NCI-H146 (cell line): ENCODE measurements at regions not wholly inside any gene's neighbourhood (a gene's known extent, or its start where the extent isn't known, plus 50 kb on each side); places are given as distances from the start of the nearest gene placed in this dataset.

ENCODE experiments used
- DNase-seq: peaks from one replicate; lab custom pipeline; 2025; lab: John Stamatoyannopoulos, UW

- DNase-seq, result no peak
Measured at GRCh38 chr6:71123051-71123450, 165.6 kb upstream of the OGFRL1 start.

- DNase-seq, result no peak
Measured at GRCh38 chr6:71124340-71124739, 164.3 kb upstream of the OGFRL1 start.

DNA sequence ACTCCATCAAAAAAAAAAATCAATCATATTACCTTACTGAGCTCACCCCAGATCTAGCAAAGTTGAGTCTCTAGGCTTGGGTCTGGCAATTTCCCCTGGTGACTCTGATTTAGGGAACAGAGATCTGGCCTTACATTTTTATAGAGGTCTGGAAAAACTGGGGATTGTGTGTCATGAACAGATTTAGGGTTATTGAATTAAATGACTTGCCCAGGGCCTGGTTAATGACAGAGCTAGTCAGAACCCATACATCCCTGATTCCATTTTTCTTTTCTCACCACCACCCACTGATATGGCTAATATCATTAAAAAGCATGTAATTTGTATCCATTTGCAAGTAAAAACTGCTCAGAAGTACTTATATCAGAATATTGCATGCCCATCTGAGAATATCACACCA is 163.4 kb upstream of the OGFRL1 start:
- no peak for DNase-seq

- DNase-seq, result no peak
Measured at GRCh38 chr6:71126506-71126905, 162.1 kb upstream of the OGFRL1 start.

DNA sequence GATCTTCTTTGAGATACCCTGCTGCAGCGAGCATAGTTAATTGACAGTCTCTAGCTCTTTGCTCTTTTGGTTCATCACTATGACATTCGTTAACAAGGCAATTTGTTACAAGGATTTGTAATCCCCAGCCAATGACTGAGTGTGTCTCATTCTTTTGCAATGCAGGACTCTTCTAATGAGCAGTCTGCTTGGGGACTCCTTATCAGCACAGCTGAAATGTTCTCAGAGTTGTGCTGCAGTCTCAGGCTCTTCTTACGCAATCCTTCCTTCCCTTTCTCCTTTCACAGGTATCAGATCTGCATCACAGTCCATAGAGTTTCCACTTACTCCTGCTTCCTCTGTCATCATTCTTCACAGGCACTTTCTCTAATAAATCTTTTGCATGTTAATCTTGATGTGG is 161.2 kb upstream of the OGFRL1 start:
- no peak for DNase-seq

DNA sequence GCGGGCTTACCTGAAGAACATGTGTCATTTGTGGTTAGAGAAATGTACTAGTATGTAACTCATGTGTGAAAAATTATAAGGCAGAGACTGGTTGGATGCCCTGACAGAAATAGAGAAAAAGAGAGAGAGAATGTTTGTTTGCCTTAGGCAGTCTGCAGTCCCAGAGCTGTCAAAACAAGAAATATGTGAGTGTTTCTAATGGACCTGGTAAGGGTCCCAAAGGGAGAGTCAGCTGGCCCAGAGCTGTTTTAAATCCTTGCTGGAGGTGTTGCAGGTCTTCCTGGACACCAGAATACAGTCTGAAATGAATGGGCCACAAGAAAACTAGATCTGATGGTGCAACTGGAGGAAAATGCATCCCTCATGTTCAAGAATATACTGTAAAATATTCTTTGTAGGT is 158.3 kb upstream of the OGFRL1 start:
- no peak for DNase-seq

- DNase-seq, result no peak
Measured at GRCh38 chr6:71134929-71135642, 153.5 kb upstream of the OGFRL1 start.

DNA sequence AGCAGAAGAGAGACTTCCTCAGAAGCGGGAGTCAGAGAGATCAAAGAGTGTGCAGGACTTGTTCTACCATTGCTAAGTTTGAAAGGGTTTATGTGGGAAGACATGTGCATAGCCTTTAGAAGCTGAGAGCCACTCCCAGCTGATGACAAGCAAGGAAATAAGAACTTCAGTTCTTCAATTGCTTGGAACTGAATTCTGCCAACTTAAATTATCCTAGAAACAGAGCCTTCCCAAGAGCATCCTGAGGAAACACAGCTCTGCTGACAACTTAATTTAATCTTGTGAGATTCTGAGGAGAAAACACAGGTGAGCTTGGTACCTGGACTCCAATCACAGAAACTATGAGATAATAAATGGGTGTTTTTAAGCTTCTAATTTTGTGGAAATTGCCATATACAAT is 150.6 kb upstream of the OGFRL1 start:
- DNase-seq, result no peak

- no peak for DNase-seq
Measured at GRCh38 chr6:71138376-71138775, 150.2 kb upstream of the OGFRL1 start.

GRCh38 chr6:71139249-71139648 is 149.4 kb upstream of the OGFRL1 start:
- no peak for DNase-seq

- DNase-seq, result no peak
Measured at GRCh38 chr6:71153755-71154325, 134.8 kb upstream of the OGFRL1 start.

DNA sequence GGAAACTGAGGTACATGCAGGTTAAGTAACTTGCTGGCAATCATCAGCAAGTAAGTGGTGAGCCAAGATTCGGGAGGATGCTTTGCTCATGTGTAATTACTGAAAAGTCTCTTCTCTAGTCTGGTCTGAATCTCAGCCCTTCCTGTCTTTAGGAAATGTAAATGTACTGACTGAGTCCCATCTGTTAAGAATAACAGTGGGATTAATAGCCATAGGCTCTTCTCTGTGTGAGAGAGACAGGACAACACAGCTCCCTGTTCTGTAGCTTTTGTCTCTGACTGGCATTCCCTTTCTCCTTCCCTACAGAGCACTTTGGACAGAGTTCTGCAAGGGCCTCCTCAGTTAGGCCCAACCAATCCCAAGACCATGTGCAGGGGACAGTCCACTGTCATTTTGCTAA is 131.3 kb upstream of the OGFRL1 start:
- no peak for DNase-seq

DNA sequence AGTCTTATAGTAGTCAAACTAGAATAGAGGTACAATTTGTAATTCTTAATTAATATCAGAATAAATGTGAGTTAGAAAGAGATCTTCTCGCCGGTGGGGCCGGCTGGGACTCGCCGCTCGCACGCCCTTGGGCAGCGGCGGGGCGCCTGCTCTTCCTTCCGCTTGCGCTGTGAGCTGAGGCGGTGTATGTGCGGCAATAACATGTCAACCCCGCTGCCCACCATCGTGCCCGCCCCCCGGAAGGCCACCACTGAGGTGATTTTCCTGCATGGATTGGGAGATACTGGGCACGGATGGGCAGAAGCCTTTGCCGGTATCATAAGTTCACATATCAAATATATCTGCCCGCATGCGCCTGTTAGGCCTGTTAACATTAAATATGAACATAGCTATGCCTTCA is 123.7 kb upstream of the OGFRL1 start:
- no peak for DNase-seq

GRCh38 chr6:71168233-71168765 is 120.3 kb upstream of the OGFRL1 start:
- DNase-seq, result no peak

DNA sequence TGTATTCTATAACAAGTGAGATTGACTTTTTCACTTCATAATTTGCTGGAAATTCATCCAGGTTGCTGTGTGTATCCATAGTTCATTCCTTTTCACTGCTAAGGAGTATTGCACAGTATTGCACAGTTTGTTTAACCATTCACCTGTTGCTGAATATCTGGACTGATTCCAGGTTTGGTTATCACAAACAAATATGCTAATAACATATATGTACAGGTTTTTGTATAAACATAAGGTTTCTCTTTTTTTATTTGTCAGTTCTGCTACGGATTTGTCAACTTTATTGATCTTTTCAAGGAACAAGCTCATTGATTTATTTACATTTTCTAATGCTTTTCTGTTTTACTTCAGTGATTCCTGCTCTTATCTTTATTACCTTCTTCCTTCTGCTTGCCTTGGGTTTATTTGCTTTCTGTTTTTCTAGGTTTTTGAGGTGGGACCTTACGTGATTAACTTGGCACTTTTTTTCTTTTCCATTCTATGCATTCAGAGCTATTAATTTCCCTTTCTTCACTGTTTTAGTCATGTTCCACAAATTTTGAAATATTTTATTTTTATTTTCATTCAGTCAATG is 117.0 kb upstream of the OGFRL1 start:
- no peak for DNase-seq

DNA sequence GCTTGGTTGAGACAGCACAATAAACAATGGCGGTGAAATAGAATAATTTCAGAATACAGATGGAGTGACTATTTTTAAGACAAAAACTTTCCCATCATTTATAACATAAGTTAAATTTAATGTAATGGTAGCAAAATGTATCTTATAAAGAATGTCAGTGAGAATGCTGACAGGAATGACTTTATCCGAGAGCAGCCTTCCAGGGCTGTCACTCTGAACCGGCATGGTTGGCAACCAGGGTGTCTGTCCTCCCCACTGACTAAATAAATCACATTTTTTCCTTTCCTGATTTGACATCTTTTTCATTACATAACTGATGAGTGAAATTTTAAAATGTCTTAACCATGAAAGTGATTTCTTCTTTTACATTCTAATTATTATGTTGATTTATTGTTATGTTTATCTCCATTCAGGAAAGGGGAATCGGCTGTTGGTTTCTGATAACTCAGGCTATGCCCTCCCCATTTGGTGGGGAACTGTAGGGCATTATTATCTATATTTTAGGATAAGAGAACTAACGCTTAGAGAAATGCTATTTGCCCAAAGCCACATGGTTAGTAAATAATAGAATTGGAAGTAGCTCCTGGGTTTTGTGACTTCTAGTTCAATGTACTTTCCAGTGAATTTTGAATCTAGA is 109.2 kb upstream of the OGFRL1 start:
- no peak for DNase-seq

DNA sequence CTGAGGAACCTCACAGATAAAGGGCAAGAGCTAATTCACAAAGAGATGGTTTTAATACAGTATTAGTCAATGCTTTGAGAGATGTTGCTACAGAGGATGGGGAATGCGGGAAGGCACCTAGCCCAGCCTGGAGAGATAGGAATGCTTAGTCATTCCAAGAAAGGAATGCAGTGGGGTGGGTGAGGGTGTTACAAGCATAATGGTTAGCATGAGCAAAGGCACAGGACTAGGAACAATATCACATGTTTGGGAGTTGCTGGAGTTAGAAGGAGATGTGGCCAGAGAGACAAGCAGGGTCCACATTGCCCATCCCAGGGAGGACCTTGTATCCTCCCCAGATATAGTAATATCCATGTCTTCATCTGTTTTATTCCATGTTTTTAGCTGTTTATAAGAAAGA is 107.0 kb upstream of the OGFRL1 start:
- no peak for DNase-seq

GRCh38 chr6:71187141-71187540 is 101.5 kb upstream of the OGFRL1 start:
- DNase-seq, result no peak

GRCh38 chr6:71190809-71191208 is 97.8 kb upstream of the OGFRL1 start:
- peak; percentile 2 for DNase-seq

DNA sequence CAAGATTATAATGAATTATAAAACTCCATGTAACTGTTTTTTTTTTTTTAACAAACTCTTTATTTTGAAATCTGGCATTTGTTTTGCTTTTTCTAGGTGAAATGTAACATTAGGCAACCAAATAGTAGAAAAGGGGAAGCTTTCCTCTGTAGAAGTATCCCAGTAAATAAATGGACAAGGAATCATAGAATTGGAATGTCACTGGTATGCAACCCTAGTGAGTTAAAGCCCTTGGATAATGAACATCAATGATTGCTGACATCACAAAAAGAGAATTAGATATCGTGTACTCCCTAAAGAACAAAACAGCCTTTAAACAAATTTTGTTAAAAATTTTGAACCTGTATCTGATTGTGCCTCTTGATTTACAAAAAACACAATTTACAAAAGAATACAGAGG is 93.9 kb upstream of the OGFRL1 start:
- no peak for DNase-seq

- no peak for DNase-seq
Measured at GRCh38 chr6:71197267-71197666, 91.3 kb upstream of the OGFRL1 start.

GRCh38 chr6:71197780-71198179 is 90.8 kb upstream of the OGFRL1 start:
- no peak for DNase-seq

- DNase-seq, result no peak
Measured at GRCh38 chr6:71198908-71199307, 89.7 kb upstream of the OGFRL1 start.
